Keratinocyte (primary cell): ENCODE measurements at regions not wholly inside any gene's neighbourhood (a gene's known extent, or its start where the extent isn't known, plus 50 kb on each side); places are given as distances from the start of the nearest gene placed in this dataset.
"Not testable (repeated sequence)": the region's sequence is repeated elsewhere in the genome, so short reads cannot be mapped to it uniquely, and the experiment has no call there.

Experiments
- DNase-seq: peaks from one replicate; pipeline ENCODE4 v3.0.0-alpha.2; 2011; ENCODE audit warnings: low read depth, missing footprints, low spot score
- FAIRE-seq: peaks from 2 replicates; lab custom pipeline; 2011; peaks lifted over from hg19 to GRCh38; lab: Jason Lieb, UNC
- H2AFZ ChIP-seq: 2 replicates; pipeline ENCODE4 v1.6.0; 2012; ENCODE audit warnings: low read length, control low read depth, inconsistent platforms; ENCODE audit not compliant: control insufficient read depth
- H3K27ac ChIP-seq: 2 replicates; pipeline ENCODE4 v1.5.1; 2011; ENCODE audit warnings: low read length; ENCODE audit not compliant: control insufficient read depth, insufficient read depth
- H3K27me3 ChIP-seq: 3 replicates; pipeline ENCODE4 v1.6.0; 2011; ENCODE audit warnings: low read length; ENCODE audit not compliant: control insufficient read depth, insufficient read depth; ENCODE audit errors: extremely low read depth
- H3K36me3 ChIP-seq, 2 experiments: 2 replicates in 1 of 2; 3 replicates in 1 of 2; pipeline ENCODE4 v1.5.1; 2011; ENCODE audit warnings: low read length in 2 of 2, mild to moderate bottlenecking in 1 of 2; ENCODE audit not compliant: control insufficient read depth in 2 of 2, insufficient read depth in 2 of 2; ENCODE audit errors: extremely low read depth in 1 of 2
- H3K4me1 ChIP-seq: 3 replicates; pipeline ENCODE4 v1.5.1; 2011; ENCODE audit warnings: low read length; ENCODE audit not compliant: control insufficient read depth, insufficient read depth; ENCODE audit errors: extremely low read depth
- H3K4me2 ChIP-seq: 3 replicates; pipeline ENCODE4 v1.6.0; 2011; ENCODE audit warnings: low read depth, low read length; ENCODE audit not compliant: control insufficient read depth, insufficient read depth; ENCODE audit errors: extremely low read depth
- H3K4me3 ChIP-seq, 3 experiments: fragments of 200-600 bp in 1 of 3; sonication (generic) in 1 of 3; 2 replicates in 2 of 3; 3 replicates in 1 of 3; pipeline ENCODE4 v1.5.1; 2011 to 2016; ENCODE audit warnings: low read length in 3 of 3, mild to moderate bottlenecking in 3 of 3, control low read depth in 2 of 3, inconsistent platforms in 1 of 3, low read depth in 1 of 3, mixed read lengths in 1 of 3, mixed run types in 1 of 3, moderate library complexity in 1 of 3; ENCODE audit not compliant: control insufficient read depth in 2 of 3, insufficient read depth in 2 of 3; ENCODE audit errors: extremely low read depth in 1 of 3
- H3K79me2 ChIP-seq: 2 replicates; pipeline ENCODE4 v1.6.0; 2012; ENCODE audit warnings: low read length; ENCODE audit not compliant: control insufficient read depth, insufficient read depth
- H3K9ac ChIP-seq: 3 replicates; pipeline ENCODE4 v1.6.0; 2011; ENCODE audit warnings: low read length; ENCODE audit not compliant: control insufficient read depth, insufficient read depth; ENCODE audit errors: extremely low read depth
- H3K9me1 ChIP-seq: 3 replicates; pipeline ENCODE4 v1.6.0; 2011; ENCODE audit warnings: low read length; ENCODE audit not compliant: control insufficient read depth, insufficient read depth; ENCODE audit errors: extremely low read depth
- H3K9me3 ChIP-seq: 2 replicates; pipeline ENCODE4 v1.5.1; 2012; ENCODE audit warnings: low read depth, low read length; ENCODE audit not compliant: control insufficient read depth
- H4K20me1 ChIP-seq: 3 replicates; pipeline ENCODE4 v1.6.0; 2011; ENCODE audit warnings: low read length; ENCODE audit not compliant: control insufficient read depth, insufficient read depth; ENCODE audit errors: extremely low read depth
- CTCF ChIP-seq, 3 experiments: IDR thresholded peaks in 1 of 3; conservative IDR thresholded peaks in 1 of 3; optimal IDR thresholded peaks in 1 of 3; 2 replicates in 2 of 3; 3 replicates in 1 of 3; pipeline versions ENCODE3 to v1.5.1; 2011; ENCODE audit warnings: low read length in 3 of 3, mild to moderate bottlenecking in 3 of 3, moderate library complexity in 2 of 3, control low read depth in 1 of 3, inconsistent platforms in 1 of 3; ENCODE audit not compliant: insufficient read depth in 2 of 3; ENCODE audit errors: extremely low read depth in 1 of 3
- EZH2 ChIP-seq: IDR thresholded peaks from one replicate; pipeline ENCODE4 v1.6.1; 2012; ENCODE audit warnings: inconsistent platforms, mild to moderate bottlenecking, low read length, moderate library complexity
- dilution Hi-C: fragments of 300-500 bp; cut with MboI; formaldehyde crosslinking; loops from one replicate; pipeline ENCODE4 v1.7.0; 2020; ENCODE audit warnings: low sequenced_read_pairs; ENCODE audit not compliant: extremely low pct_ligation_motif_present

GRCh38 chr5:52017567-52017966 is 634.3 kb downstream of the ISL1 start:
- dilution Hi-C loops, result no loop called here

GRCh38 chr5:52024359-52024758 is 641.1 kb downstream of the ISL1 start:
- no peak for DNase-seq
- Histone ChIP-seq H3K27me3 (no peaks in the 10 kb centered on the region), H3K79me2 (no peaks in the 10 kb centered on the region), H3K4me2 (no peak overlapping the region), H3K4me1 (no peaks in the 10 kb centered on the region), H3K36me3 (no peaks in the 10 kb centered on the region), H3K9ac (no peak overlapping the region), H3K9me1 (no peaks in the 10 kb centered on the region), H3K27ac (no peak overlapping the region), H3K9me3 (no peaks in the 10 kb centered on the region), H4K20me1 (no peaks in the 10 kb centered on the region), H3K4me3 (no peak overlapping the region), H2AFZ (no peak overlapping the region)
- FAIRE-seq, result no peak
- dilution Hi-C loops, result no loop called here
- TF ChIP-seq CTCF (optimal IDR thresholded peaks at IDR 0.05 in 1 of 3, IDR thresholded peaks at IDR 0.05 in 1 of 3, conservative IDR thresholded peaks at IDR 0.05 in 1 of 3; ENCODE audit: extremely low read depth in 1 of 3, insufficient read depth in 2 of 3, low read length in 3 of 3) (no peak), EZH2 (no peak)

More at GRCh38 chr5:52017567-52017966, 634.3 kb downstream of the ISL1 start:
- Histone ChIP-seq H3K9ac (no peak overlapping the region), H3K36me3 (no peaks in the 10 kb centered on the region), H3K27ac (no peak overlapping the region), H3K9me1 (no peaks in the 10 kb centered on the region), H2AFZ (no peak overlapping the region), H3K27me3 (no peaks in the 10 kb centered on the region), H3K4me1 (no peaks in the 10 kb centered on the region), H3K4me3 (no peak overlapping the region), H3K79me2 (no peaks in the 10 kb centered on the region), H3K4me2 (no peak overlapping the region), H3K9me3 (no peaks in the 10 kb centered on the region), H4K20me1 (no peaks in the 10 kb centered on the region)
- no peak for TF ChIP-seq CTCF (optimal IDR thresholded peaks at IDR 0.05 in 1 of 3, IDR thresholded peaks at IDR 0.05 in 1 of 3, conservative IDR thresholded peaks at IDR 0.05 in 1 of 3; ENCODE audit: extremely low read depth in 1 of 3, insufficient read depth in 2 of 3, low read length in 3 of 3)
- no peak for TF ChIP-seq EZH2
- DNase-seq (no peak), FAIRE-seq (no peak)

GRCh38 chr5:52029836-52030235 is 646.6 kb downstream of the ISL1 start:
- not testable (repeated sequence) for H3K4me1 ChIP-seq, H4K20me1 ChIP-seq, H2AFZ ChIP-seq, H3K4me2 ChIP-seq, H3K27ac ChIP-seq, H3K9me3 ChIP-seq, FAIRE-seq, H3K27me3 ChIP-seq, DNase-seq, H3K9ac ChIP-seq, H3K9me1 ChIP-seq, H3K79me2 ChIP-seq, H3K36me3 ChIP-seq, H3K4me3 ChIP-seq
- dilution Hi-C loops, result loop anchor here (25.0 kb wide), 1 partner anchor 632 kb away; no protein-coding TSS in a partner anchor
